ENCODE measurements at regions not wholly inside any gene's neighbourhood (a gene's known extent, or its start where the extent isn't known, plus 50 kb on each side); places are given as distances from the start of the nearest gene placed in this dataset.

DNA sequence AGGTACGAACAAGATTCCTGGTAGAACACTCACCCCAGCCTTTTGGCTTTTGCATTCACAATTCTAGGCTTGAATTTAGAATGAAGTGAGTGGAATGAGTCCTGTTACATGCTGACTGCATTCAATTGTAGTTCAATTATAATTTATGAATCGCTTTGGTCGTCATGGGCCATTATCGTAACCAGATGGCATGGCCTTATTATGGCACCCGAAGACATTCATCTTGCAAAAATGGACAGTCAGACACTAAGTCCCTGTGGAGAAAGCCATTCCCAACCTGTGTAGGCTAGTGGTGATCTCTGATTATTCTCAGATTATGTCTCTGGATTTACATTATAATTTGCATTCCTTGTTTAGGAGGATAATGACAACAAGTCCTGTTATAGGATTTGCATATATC is 292.4 kb upstream of the NPSR1 start:
- TF ChIP-seq, protein P1, sequence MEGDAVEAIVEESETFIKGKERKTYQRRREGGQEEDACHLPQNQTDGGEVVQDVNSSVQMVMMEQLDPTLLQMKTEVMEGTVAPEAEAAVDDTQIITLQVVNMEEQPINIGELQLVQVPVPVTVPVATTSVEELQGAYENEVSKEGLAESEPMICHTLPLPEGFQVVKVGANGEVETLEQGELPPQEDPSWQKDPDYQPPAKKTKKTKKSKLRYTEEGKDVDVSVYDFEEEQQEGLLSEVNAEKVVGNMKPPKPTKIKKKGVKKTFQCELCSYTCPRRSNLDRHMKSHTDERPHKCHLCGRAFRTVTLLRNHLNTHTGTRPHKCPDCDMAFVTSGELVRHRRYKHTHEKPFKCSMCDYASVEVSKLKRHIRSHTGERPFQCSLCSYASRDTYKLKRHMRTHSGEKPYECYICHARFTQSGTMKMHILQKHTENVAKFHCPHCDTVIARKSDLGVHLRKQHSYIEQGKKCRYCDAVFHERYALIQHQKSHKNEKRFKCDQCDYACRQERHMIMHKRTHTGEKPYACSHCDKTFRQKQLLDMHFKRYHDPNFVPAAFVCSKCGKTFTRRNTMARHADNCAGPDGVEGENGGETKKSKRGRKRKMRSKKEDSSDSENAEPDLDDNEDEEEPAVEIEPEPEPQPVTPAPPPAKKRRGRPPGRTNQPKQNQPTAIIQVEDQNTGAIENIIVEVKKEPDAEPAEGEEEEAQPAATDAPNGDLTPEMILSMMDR (IDR thresholded peaks at IDR 0.05; ENCODE audit: borderline replicate concordance, insufficient read depth, low read depth, low read length), result no peak

GRCh38 chr7:34371922-34372321 is 286.1 kb upstream of the NPSR1 start:
- H3K4me3 ChIP-seq (ENCODE audit: low read depth, low read length), result no peak overlapping the region
- TF ChIP-seq, protein P1 (IDR thresholded peaks at IDR 0.05; ENCODE audit: borderline replicate concordance, insufficient read depth, low read depth, low read length), result no peak

More for the DNA sequence above, 292.4 kb upstream of the NPSR1 start:
- no peak overlapping the region for H3K4me3 ChIP-seq (ENCODE audit: low read depth, low read length)

DNA sequence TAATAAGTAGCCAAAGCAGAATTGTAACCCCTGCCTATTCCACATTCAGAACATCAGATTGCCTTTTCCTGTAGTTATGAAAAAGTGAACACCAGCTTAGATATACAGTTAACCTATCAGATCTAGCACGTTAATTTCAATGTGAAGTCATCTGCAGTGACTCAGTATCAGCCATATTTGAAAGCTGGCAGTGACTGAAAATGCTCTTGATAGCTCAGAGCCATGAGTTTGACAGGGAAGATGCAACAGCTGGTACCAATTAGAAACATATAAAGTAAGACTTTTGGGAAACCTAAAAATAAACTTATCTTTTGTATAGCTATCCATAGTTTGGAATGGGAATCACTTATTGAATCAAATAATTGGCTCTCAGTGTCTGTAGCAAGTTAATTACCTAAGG is 284.1 kb upstream of the NPSR1 start:
- no peak overlapping the region for H3K4me3 ChIP-seq (ENCODE audit: low read depth, low read length)
- TF ChIP-seq, protein P1 (IDR thresholded peaks at IDR 0.05; ENCODE audit: borderline replicate concordance, insufficient read depth, low read depth, low read length), result no peak

DNA sequence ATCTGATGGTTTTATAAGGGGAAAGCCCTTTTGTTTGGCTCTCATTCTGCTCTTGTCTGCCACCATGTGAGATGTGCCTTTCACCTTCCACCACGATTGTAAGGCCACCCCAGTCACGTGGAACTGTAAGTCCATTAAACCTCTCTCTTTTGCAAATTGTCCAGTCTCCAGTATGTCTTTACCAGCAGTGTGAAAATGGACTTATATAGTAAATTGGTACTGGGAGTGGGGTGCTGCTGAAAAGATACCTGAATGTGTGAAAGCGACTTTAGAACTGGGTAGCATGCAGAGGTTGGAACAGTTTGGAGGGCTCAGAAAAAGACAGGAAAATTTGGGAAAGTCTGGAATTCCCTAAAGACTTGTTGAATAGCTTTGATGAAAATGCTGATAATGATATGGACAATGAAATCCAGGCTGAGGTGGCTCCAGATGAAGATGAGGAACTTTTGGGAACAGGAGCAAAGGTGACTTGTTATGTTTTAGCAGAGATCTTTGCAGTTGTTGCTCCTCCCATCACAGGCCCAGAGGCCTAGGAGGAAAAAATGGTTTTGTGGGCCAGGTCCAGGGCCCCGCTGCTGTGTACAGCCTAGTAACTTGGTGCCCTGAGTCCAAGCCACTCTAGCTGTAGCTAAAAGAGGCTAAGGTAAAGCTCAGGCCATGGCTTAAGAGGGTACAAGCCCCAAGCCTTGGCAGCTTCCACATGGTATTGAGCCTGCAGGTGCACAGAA is 275.7 kb upstream of the NPSR1 start:
- TF ChIP-seq, protein P1 (IDR thresholded peaks at IDR 0.05; ENCODE audit: borderline replicate concordance, insufficient read depth, low read depth, low read length), result no peak
- no peak overlapping the region for H3K4me3 ChIP-seq (ENCODE audit: low read depth, low read length)

GRCh38 chr7:34385384-34385783 is 272.6 kb upstream of the NPSR1 start:
- TF ChIP-seq, protein P1 (IDR thresholded peaks at IDR 0.05; ENCODE audit: borderline replicate concordance, insufficient read depth, low read depth, low read length), result no peak
- H3K4me3 ChIP-seq (ENCODE audit: low read depth, low read length), result no peak overlapping the region

DNA sequence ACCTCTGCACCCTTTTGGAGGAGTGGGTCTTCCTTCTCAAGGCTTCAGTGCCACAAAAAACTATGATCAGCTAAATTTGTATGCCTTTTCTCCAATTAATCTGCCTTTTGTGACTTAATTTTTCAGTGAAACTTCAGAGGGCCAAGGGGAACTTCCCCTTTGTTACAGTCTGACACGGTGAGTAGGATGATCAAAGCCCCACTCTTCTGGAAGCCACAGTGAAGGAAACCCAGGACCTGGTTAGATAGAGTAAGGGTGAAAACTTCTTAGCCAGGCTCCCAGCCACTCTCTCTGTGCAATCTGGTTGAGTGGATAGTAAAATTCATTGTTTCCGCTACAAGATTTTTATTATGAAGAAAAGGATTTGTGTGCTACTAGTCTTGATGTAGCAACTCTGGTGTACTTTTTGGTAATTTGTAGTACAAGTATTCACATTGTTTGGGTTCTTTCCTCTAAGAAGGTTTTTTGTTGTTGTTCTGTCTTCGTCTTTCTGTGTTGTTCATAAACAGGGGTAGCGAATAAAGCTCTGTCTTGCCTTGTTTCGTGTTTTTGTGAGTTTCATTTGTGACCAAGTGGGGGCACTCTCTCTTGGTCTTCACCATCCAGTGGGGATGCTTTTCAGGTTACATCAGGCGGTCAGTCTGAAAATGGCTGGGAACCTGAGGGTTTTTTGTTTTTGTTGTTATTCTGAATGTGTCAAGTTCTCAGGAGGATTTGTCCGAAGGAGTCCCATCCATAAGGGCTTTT is 268.5 kb upstream of the NPSR1 start:
- no peak overlapping the region for H3K4me3 ChIP-seq (ENCODE audit: low read depth, low read length)
- TF ChIP-seq, protein P1 (IDR thresholded peaks at IDR 0.05; ENCODE audit: borderline replicate concordance, insufficient read depth, low read depth, low read length), result no peak

DNA sequence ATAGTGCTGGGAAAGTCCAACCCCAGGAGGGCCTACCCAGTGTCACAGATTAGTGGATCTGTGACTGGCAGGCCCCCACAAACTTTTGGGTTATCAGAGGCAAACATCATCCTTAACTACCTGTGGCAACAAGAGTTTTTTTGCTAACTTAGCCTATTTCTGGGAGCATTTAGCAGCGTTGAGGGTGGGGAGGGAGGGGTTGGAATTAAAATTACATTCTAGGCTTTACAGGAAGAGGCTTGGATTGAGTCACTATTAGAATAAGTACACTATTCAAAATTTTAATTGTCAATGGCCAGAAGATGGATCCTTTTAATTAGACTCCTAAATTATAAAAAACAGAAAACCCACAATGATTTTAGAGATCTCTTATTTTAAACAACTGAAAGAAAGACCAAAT is 267.9 kb upstream of the NPSR1 start:
- no peak overlapping the region for H3K4me3 ChIP-seq (ENCODE audit: low read depth, low read length)
- TF ChIP-seq, protein P1 (IDR thresholded peaks at IDR 0.05; ENCODE audit: borderline replicate concordance, insufficient read depth, low read depth, low read length), result no peak
